Lower leg skin (tissue), 4 donors: ENCODE measurements at regions not wholly inside any gene's neighbourhood (a gene's known extent, or its start where the extent isn't known, plus 50 kb on each side); places are given as distances from the start of the nearest gene placed in this dataset.

Source experiments
- DNase-seq, 2 donors: peaks; one replicate each; pipeline ENCODE4 v3.0.0-alpha.2; 2019; ENCODE audit warnings: low spot score in 2 of 2
- H3K4me3 ChIP-seq: fragments of 200-600 bp; sonication (generic); 2 replicates; pipeline ENCODE4 v1.5.1; 2017; ENCODE audit warnings: mild to moderate bottlenecking, low read depth; ENCODE audit not compliant: poor library complexity, severe bottlenecking
- POLR2A ChIP-seq, 2 donors: fragments of 450-650 bp; IDR thresholded peaks; one replicate each; pipeline ENCODE4 v1.6.1; 2016 to 2017; ENCODE audit warnings: antibody characterized with exemption in 2 of 2, mild to moderate bottlenecking in 1 of 2, moderate library complexity in 1 of 2
- WGBS, 2 donors: methylation state at CpG; one replicate each; pipeline ENCODE4 v1.1.5; 2018; 5-methylcytosine and 5-hydroxymethylcytosine counted together
- intact Hi-C: fragments of 100-400 bp; cut with DNase I; formaldehyde crosslinking; loops from one replicate; pipeline ENCODE4 v1.15.0; 2023; ENCODE audit warnings: low total_unique reads
- TF ChIP-seq, protein P1 (sequence below), 3 donors: fragments of 450-650 bp; IDR thresholded peaks; one replicate each; pipeline ENCODE4 v1.5.1; 2016; ENCODE audit warnings: antibody characterized with exemption in 3 of 3, mild to moderate bottlenecking in 3 of 3, moderate library complexity in 2 of 3

DNA sequence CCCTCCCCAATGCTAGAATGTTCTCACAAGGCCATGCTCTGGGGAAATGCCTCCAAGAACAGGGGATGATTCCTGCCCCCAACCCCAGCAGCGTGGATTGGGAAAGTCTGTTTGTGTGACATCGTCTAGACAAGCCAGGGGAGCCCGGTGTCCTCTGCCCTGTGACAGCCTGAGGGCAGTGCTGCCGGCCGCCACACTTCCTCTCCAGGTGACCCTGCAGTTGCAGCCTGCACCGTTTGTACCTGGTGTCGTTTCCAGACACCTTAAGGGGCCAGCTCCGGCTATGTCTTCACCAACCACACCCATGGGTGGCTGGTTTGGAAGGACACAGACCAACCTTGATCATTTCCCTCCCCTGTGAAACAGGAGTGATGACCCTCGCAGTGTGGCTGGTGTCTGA, 372.6 kb downstream of the BCL11B start:
- DNase-seq = peak in 1 of 2 donors; percentile 79
- 85 to 87% methylated on average over 6 to 9 of the region's 9 CpGs for WGBS, 2 donors
- intact Hi-C loops = no loop called here
- no peak for TF ChIP-seq POLR2A (IDR thresholded peaks at IDR 0.05)
- TF ChIP-seq, protein P1, sequence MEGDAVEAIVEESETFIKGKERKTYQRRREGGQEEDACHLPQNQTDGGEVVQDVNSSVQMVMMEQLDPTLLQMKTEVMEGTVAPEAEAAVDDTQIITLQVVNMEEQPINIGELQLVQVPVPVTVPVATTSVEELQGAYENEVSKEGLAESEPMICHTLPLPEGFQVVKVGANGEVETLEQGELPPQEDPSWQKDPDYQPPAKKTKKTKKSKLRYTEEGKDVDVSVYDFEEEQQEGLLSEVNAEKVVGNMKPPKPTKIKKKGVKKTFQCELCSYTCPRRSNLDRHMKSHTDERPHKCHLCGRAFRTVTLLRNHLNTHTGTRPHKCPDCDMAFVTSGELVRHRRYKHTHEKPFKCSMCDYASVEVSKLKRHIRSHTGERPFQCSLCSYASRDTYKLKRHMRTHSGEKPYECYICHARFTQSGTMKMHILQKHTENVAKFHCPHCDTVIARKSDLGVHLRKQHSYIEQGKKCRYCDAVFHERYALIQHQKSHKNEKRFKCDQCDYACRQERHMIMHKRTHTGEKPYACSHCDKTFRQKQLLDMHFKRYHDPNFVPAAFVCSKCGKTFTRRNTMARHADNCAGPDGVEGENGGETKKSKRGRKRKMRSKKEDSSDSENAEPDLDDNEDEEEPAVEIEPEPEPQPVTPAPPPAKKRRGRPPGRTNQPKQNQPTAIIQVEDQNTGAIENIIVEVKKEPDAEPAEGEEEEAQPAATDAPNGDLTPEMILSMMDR (IDR thresholded peaks at IDR 0.05) = no peak
- no peak overlapping the region for H3K4me3 ChIP-seq

DNA sequence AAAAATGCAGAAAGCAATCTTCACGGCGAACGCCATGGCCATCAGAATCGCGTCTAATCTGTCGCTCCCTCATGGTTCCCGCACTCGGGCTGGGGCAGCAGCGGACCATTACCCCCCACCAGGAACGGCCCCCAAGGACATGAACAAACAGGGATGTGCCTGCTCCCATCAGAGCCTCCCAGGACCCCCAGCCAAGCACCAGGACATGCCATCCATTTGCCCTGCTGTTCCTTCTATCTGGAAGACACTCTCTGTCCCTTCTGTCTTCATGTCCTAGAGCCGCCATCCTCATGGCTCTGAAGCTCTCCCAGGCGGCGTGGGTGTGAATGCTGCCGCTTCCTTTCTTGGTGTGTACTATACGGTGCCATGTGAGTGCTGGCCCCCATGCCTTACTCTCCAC, 371.8 kb downstream of the BCL11B start:
- 94 to 95% methylated on average over 15 of the region's 15 CpGs for WGBS, 2 donors
- intact Hi-C loops = no loop called here
- TF ChIP-seq, protein P1 (IDR thresholded peaks at IDR 0.05) = no peak
- TF ChIP-seq POLR2A (IDR thresholded peaks at IDR 0.05) = no peak
- DNase-seq = peak in 1 of 2 donors; percentile 82
- no peak overlapping the region for H3K4me3 ChIP-seq

DNA sequence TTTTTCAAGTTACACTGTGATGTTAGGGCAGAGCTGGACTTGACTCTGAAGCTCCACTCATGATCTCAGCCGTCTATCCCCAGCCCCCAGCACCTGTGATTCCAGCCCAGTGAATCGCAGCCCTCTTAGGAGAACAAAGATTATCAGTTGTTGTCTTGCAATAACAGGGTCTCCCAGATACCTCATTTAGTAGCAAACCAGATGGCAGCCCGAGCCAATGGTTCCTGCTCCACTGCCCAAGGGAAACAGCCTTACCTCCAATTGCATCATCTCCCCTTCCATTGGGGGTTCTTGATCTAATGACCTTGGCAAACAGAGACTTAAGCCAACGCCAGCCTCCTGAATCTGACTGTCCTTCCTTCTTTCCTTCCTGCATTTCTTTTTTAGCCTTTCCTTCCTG, 371.2 kb downstream of the BCL11B start:
- 81 to 82% methylated on average over 4 of the region's 4 CpGs for WGBS, 2 donors
- DNase-seq = peak in 1 of 2 donors; percentile 80
- intact Hi-C loops = no loop called here
- TF ChIP-seq, protein P1 (IDR thresholded peaks at IDR 0.05) = no peak
- no peak for TF ChIP-seq POLR2A (IDR thresholded peaks at IDR 0.05)
- no peak overlapping the region for H3K4me3 ChIP-seq

DNA sequence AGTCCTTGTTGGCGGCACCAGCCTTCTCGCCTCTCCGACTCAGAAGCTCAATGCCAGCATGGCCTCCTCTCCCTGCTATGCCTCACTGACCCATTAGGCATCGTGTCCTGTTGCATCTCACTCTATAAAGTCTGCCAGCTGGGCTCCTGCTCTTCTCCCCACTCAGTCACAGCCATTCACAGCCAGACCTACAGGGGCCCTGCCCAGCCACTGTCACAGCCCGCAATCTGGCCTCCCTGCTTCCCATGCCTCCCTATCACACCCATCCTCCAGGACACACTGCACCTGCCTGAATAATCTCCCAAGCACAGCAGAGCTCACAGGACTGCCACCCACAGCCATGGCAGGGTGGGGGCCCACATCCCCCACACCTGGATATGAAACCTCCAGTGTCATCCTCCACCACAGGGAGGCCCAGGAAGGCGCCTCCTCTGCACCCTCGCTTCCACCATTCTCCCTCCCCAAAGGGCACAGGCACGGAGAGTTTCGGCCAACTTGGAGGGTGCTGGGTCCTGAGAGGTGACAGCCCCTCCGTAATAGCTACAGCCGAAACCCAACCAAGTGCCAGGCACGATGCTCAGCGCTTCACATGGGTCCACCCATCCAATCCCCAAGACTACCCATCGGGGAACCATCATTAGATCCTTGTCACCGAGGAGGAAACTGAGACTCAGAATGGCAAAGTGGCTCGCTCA, 370.3 kb downstream of the BCL11B start:
- DNase-seq = peak in 1 of 2 donors; percentile 85
- intact Hi-C loops = no loop called here
- WGBS, 2 donors = 91 to 94% methylated on average over 16 of the region's 16 CpGs
- no peak overlapping the region for H3K4me3 ChIP-seq
- TF ChIP-seq, protein P1 (IDR thresholded peaks at IDR 0.05) = no peak
- no peak for TF ChIP-seq POLR2A (IDR thresholded peaks at IDR 0.05)

DNA sequence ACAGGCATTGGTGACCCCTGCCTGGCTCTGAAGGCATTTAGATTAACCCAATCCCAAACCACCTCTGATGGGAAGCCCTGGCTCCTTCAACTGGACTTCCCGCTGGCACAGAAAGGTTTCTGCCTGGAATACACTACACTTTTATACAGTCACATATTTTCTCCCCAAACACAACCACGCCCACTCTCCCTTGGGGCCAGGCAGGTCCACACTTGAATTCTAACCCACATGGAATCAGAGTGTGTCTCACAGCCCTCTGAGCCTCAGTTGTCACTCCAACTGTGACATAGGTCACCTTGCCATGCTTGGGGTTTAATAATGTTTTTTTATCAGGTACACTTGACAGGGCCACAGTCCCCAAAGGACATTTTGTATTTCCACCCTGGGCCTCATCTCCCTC, 368.6 kb downstream of the BCL11B start:
- 34 to 55% methylated on average over 2 of the region's 2 CpGs for WGBS, 2 donors
- TF ChIP-seq POLR2A (IDR thresholded peaks at IDR 0.05) = no peak
- TF ChIP-seq, protein P1 (IDR thresholded peaks at IDR 0.05) = no peak
- no peak overlapping the region for H3K4me3 ChIP-seq
- DNase-seq = peak in 1 of 2 donors; percentile 48
- intact Hi-C loops = no loop called here

DNA sequence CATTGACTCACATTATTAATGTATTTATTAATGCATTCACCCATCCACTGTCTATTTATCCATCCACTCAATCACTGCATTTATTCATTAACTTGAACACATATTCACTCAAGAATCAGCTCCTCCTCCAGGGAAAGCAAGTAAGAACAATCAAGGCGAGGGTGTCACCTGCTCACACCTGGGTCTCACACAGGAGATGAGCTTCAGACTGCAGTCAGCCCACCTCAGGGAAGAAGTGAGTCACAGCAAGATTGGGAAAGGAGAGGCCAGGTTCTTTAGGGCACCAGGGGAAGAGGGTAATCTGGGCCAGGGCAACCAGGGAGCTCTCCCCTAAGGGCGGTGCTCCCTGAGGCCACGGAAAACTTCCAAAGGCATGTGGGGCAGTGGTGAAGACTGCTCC, 367.3 kb downstream of the BCL11B start:
- intact Hi-C loops = no loop called here

More for the DNA sequence above, 367.3 kb downstream of the BCL11B start:
- 56 to 81% methylated on average over 3 of the region's 3 CpGs for WGBS, 2 donors
- H3K4me3 ChIP-seq = no peak overlapping the region
- TF ChIP-seq POLR2A (IDR thresholded peaks at IDR 0.05) = no peak
- TF ChIP-seq, protein P1 (IDR thresholded peaks at IDR 0.05) = no peak
- no peak for DNase-seq
